Pancreas (tissue), 10 donors: ENCODE measurements at regions not wholly inside any gene's neighbourhood (a gene's known extent, or its start where the extent isn't known, plus 50 kb on each side); places are given as distances from the start of the nearest gene placed in this dataset.
A peak's percentile ranks its signal among the peaks of the same experiment; 100 is the strongest.

Experiments
- ATAC-seq, 4 donors: fragments of 200-7000 bp; cut with Tn5 transposase; one replicate each; pipeline versions ENCODE4 v1.8.0 to v1.9.1; 2020; ENCODE audit warnings: mild to moderate bottlenecking in 4 of 4, moderate library complexity in 4 of 4
- DNase-seq, 6 donors: peaks; one replicate each; pipeline ENCODE4 v3.0.0-alpha.2; 2020
- FAIRE-seq: peaks from 2 replicates; lab custom pipeline; 2012; peaks lifted over from hg19 to GRCh38; lab: Jason Lieb, UNC
- H3K27ac ChIP-seq, 4 donors: fragments of 200-600 bp; sonication (generic); 1 replicate in 3 of 4; 2 replicates in 1 of 4; pipeline versions ENCODE4 v1.5.0 to v1.8.0; 2020
- H3K27me3 ChIP-seq, 4 donors: fragments of 200-600 bp; one replicate each; pipeline ENCODE4 v1.8.0; 2021
- H3K36me3 ChIP-seq, 3 donors: fragments of 200-600 bp; sonication (generic) in 1 of 3; one replicate each; pipeline versions ENCODE4 v1.5.0 to v1.8.0; 2020 to 2021
- H3K4me1 ChIP-seq, 3 donors: fragments of 200-600 bp; one replicate each; pipeline ENCODE4 v1.8.0; 2021
- H3K4me3 ChIP-seq, 4 donors: fragments of 200-600 bp; sonication (generic) in 2 of 4; one replicate each; pipeline versions ENCODE4 v1.5.0 to v1.8.0; 2020 to 2021
- H3K9me3 ChIP-seq, 4 donors: fragments of 200-600 bp; one replicate each; pipeline ENCODE4 v1.8.0; 2021
- CTCF ChIP-seq, 4 donors: fragments of 200-600 bp; sonication (generic) in 3 of 4; IDR thresholded peaks; one replicate each; pipeline versions ENCODE4 v1.5.0 to v1.8.0; 2021; ENCODE audit warnings: antibody characterized with exemption in 4 of 4
- WGBS, 2 donors: extraction: QIAGEN DNeasy Blood & Tissue Kit; methylation state at CpG; one replicate each; pipeline ENCODE4 v1.1.7; 2013; 5-methylcytosine and 5-hydroxymethylcytosine counted together
- intact Hi-C, 3 donors: fragments of 100-400 bp; cut with DNase I; formaldehyde crosslinking; loops; one replicate each; pipeline versions ENCODE4 v1.11.1 to v1.14.2; 2022
- donor health status: healthy with polysubstance abuse.
- donor health status: DM: no; HTN: no; CAD: no; lungs with moderate emphysema.
- donor health status: DM: no; HTN: no; CAD: no.
- donor health status: control.
- donor health status: control.
- donor health status: Bipolar disorder and iron deficiency.
- donor health status: DM: yes; HTN: yes; CAD: no.
- donor health status: DM: no; HTN: no; CAD: no.
- donor health status: DM: no; HTN: no; CAD: no.
- donor health status: DM: yes; HTN: yes; CAD: no.

GRCh38 chr2:12201369-12201768 is 454.9 kb downstream of the LPIN1 start:
- Histone ChIP-seq H3K36me3 (no peaks in the 10 kb centered on the region), H3K27ac (no peak overlapping the region), H3K4me1 (no peaks in the 10 kb centered on the region), H3K9me3 (no peaks in the 10 kb centered on the region), H3K27me3 (no peaks in the 10 kb centered on the region), H3K4me3 (no peak overlapping the region)
- WGBS, 2 donors, result 60 to 62% methylated on average over 6 of the region's 6 CpGs
- peak in 2 of 4 donors; percentile 53 to 55 for ATAC-seq
- no peak for FAIRE-seq
- no peak for TF ChIP-seq CTCF (IDR thresholded peaks at IDR 0.05)
- intact Hi-C loops, result no loop called here
- no peak for DNase-seq

GRCh38 chr2:12202313-12203075 is 456.1 kb downstream of the LPIN1 start:
- Histone ChIP-seq H3K4me1 (no peaks in the 10 kb centered on the region), H3K36me3 (no peaks in the 10 kb centered on the region), H3K27me3 (no peaks in the 10 kb centered on the region), H3K27ac (no peak overlapping the region), H3K4me3 (no peak overlapping the region), H3K9me3 (no peaks in the 10 kb centered on the region)
- TF ChIP-seq CTCF (IDR thresholded peaks at IDR 0.05), result no peak
- no peak for FAIRE-seq
- no peak for ATAC-seq
- 73 to 84% methylated on average over 12 of the region's 12 CpGs for WGBS, 2 donors
- DNase-seq, result no peak
- intact Hi-C loops, result no loop called here

- TF ChIP-seq CTCF (IDR thresholded peaks at IDR 0.05), result no peak
- intact Hi-C loops, result no loop called here
- WGBS, 2 donors, result 76 to 79% methylated on average over 2 of the region's 2 CpGs
Measured at GRCh38 chr2:12203528-12203927, 457.1 kb downstream of the LPIN1 start.

GRCh38 chr2:12205086-12205485 is 458.7 kb downstream of the LPIN1 start:
- Histone ChIP-seq H3K4me1 (no peaks in the 10 kb centered on the region), H3K36me3 (no peaks in the 10 kb centered on the region), H3K4me3 (no peak overlapping the region), H3K27me3 (no peaks in the 10 kb centered on the region), H3K9me3 (no peaks in the 10 kb centered on the region), H3K27ac (no peak overlapping the region)
- intact Hi-C loops, result no loop called here
- ATAC-seq (no peak), FAIRE-seq (no peak), DNase-seq (no peak)
- WGBS, 2 donors, result 78 to 89% methylated on average over 3 of the region's 3 CpGs
- no peak for TF ChIP-seq CTCF (IDR thresholded peaks at IDR 0.05)

More at GRCh38 chr2:12203528-12203927, 457.1 kb downstream of the LPIN1 start:
- FAIRE-seq (no peak), DNase-seq (no peak), ATAC-seq (no peak)
- Histone ChIP-seq H3K27me3 (no peaks in the 10 kb centered on the region), H3K9me3 (no peaks in the 10 kb centered on the region), H3K27ac (no peak overlapping the region), H3K4me3 (no peak overlapping the region), H3K4me1 (no peaks in the 10 kb centered on the region), H3K36me3 (no peaks in the 10 kb centered on the region)

- no peaks in the 10 kb centered on the region for H3K36me3 ChIP-seq
- DNase-seq, result no peak
- 62 to 69% methylated on average over 1 of the region's 1 CpG for WGBS, 2 donors
- TF ChIP-seq CTCF (IDR thresholded peaks at IDR 0.05), result no peak
- H3K9me3 ChIP-seq, result no peaks in the 10 kb centered on the region
- no peak overlapping the region for H3K4me3 ChIP-seq
- H3K27ac ChIP-seq, result no peak overlapping the region
- H3K4me1 ChIP-seq, result peaks cover 0 to 6% (median 6%) of the 10 kb centered on the region in 3 donors
- no peaks in the 10 kb centered on the region for H3K27me3 ChIP-seq
- intact Hi-C loops, result no loop called here
- no peak for ATAC-seq
- FAIRE-seq, result no peak
Measured at GRCh38 chr2:12207491-12207890, 461.1 kb downstream of the LPIN1 start.
